ENCODE measurements at regions not wholly inside any gene's neighbourhood (a gene's known extent, or its start where the extent isn't known, plus 50 kb on each side); places are given as distances from the start of the nearest gene placed in this dataset.

GRCh38 chr5:8805653-8806052 is 740.2 kb downstream of the SEMA5A start:
- H3K9me3 Mint-ChIP-seq: peaks cover 35% of the 10 kb centered on the region
- no peak overlapping the region for H3K4me3 Mint-ChIP-seq
- H3K27ac Mint-ChIP-seq: no peak overlapping the region
- H3K27me3 Mint-ChIP-seq: no peaks in the 10 kb centered on the region
- no peaks in the 10 kb centered on the region for H3K36me3 Mint-ChIP-seq (ENCODE audit: low read depth)
- no peak for DNase-seq
- H3K4me1 Mint-ChIP-seq (ENCODE audit: low read depth): no peaks in the 10 kb centered on the region

GRCh38 chr5:8807636-8808035 is 738.2 kb downstream of the SEMA5A start:
- Mint-ChIP-seq H3K4me1 (ENCODE audit: low read depth) (no peaks in the 10 kb centered on the region), H3K36me3 (ENCODE audit: low read depth) (no peaks in the 10 kb centered on the region), H3K4me3 (no peak overlapping the region), H3K9me3 (peaks cover 36% of the 10 kb centered on the region), H3K27me3 (no peaks in the 10 kb centered on the region), H3K27ac (no peak overlapping the region)
- DNase-seq: no peak

GRCh38 chr5:8811581-8811980 is 734.3 kb downstream of the SEMA5A start:
- no peak overlapping the region for H3K4me3 Mint-ChIP-seq
- no peaks in the 10 kb centered on the region for H3K4me1 Mint-ChIP-seq (ENCODE audit: low read depth)
- peaks cover 33% of the 10 kb centered on the region for H3K9me3 Mint-ChIP-seq
- no peak overlapping the region for H3K27ac Mint-ChIP-seq
- no peaks in the 10 kb centered on the region for H3K36me3 Mint-ChIP-seq (ENCODE audit: low read depth)
- no peak for DNase-seq
- no peaks in the 10 kb centered on the region for H3K27me3 Mint-ChIP-seq

- Mint-ChIP-seq H3K27ac (no peak overlapping the region), H3K9me3 (peaks cover 36% of the 10 kb centered on the region), H3K36me3 (ENCODE audit: low read depth) (no peaks in the 10 kb centered on the region), H3K4me1 (ENCODE audit: low read depth) (no peaks in the 10 kb centered on the region), H3K4me3 (no peak overlapping the region), H3K27me3 (no peaks in the 10 kb centered on the region)
- DNase-seq: no peak
These were observed 732.7 kb downstream of the SEMA5A start for GRCh38 chr5:8813180-8813579.

GRCh38 chr5:8814105-8814504 is 731.8 kb downstream of the SEMA5A start:
- H3K9me3 Mint-ChIP-seq: peaks cover 38% of the 10 kb centered on the region
- no peak for DNase-seq
- H3K4me3 Mint-ChIP-seq: no peak overlapping the region
- no peaks in the 10 kb centered on the region for H3K27me3 Mint-ChIP-seq
- H3K36me3 Mint-ChIP-seq (ENCODE audit: low read depth): no peaks in the 10 kb centered on the region
- H3K27ac Mint-ChIP-seq: no peak overlapping the region
- no peaks in the 10 kb centered on the region for H3K4me1 Mint-ChIP-seq (ENCODE audit: low read depth)

GRCh38 chr5:8824371-8824770 is 721.5 kb downstream of the SEMA5A start:
- Mint-ChIP-seq H3K27me3 (no peaks in the 10 kb centered on the region), H3K4me3 (no peak overlapping the region), H3K4me1 (ENCODE audit: low read depth) (no peaks in the 10 kb centered on the region), H3K27ac (no peak overlapping the region), H3K9me3 (peaks cover 5% of the 10 kb centered on the region), H3K36me3 (ENCODE audit: low read depth) (no peaks in the 10 kb centered on the region)
- DNase-seq: no peak

- H3K27me3 Mint-ChIP-seq: no peaks in the 10 kb centered on the region
- H3K9me3 Mint-ChIP-seq: peaks cover 3% of the 10 kb centered on the region
- no peaks in the 10 kb centered on the region for H3K4me1 Mint-ChIP-seq (ENCODE audit: low read depth)
- H3K4me3 Mint-ChIP-seq: no peak overlapping the region
- H3K36me3 Mint-ChIP-seq (ENCODE audit: low read depth): no peaks in the 10 kb centered on the region
- no peak overlapping the region for H3K27ac Mint-ChIP-seq
- DNase-seq: no peak
These were observed 720.6 kb downstream of the SEMA5A start for GRCh38 chr5:8825139-8825757.

GRCh38 chr5:8826508-8826907 is 719.4 kb downstream of the SEMA5A start:
- Mint-ChIP-seq H3K4me1 (ENCODE audit: low read depth) (no peaks in the 10 kb centered on the region), H3K27me3 (no peaks in the 10 kb centered on the region), H3K27ac (no peak overlapping the region), H3K36me3 (ENCODE audit: low read depth) (no peaks in the 10 kb centered on the region), H3K9me3 (peaks cover 5% of the 10 kb centered on the region), H3K4me3 (no peak overlapping the region)
- DNase-seq: no peak

- H3K4me3 Mint-ChIP-seq: no peak overlapping the region
- H3K4me1 Mint-ChIP-seq (ENCODE audit: low read depth): no peaks in the 10 kb centered on the region
- H3K36me3 Mint-ChIP-seq (ENCODE audit: low read depth): no peaks in the 10 kb centered on the region
- H3K27me3 Mint-ChIP-seq: no peaks in the 10 kb centered on the region
- H3K9me3 Mint-ChIP-seq: peaks cover 2% of the 10 kb centered on the region
- no peak overlapping the region for H3K27ac Mint-ChIP-seq
- no peak for DNase-seq
These were observed 718.2 kb downstream of the SEMA5A start for GRCh38 chr5:8827696-8828095.

GRCh38 chr5:8828596-8829322 is 717.1 kb downstream of the SEMA5A start:
- no peaks in the 10 kb centered on the region for H3K4me1 Mint-ChIP-seq (ENCODE audit: low read depth)
- H3K27me3 Mint-ChIP-seq: no peaks in the 10 kb centered on the region
- no peak for DNase-seq
- H3K9me3 Mint-ChIP-seq: peaks cover 4% of the 10 kb centered on the region
- no peak overlapping the region for H3K4me3 Mint-ChIP-seq
- no peak overlapping the region for H3K27ac Mint-ChIP-seq
- no peaks in the 10 kb centered on the region for H3K36me3 Mint-ChIP-seq (ENCODE audit: low read depth)

GRCh38 chr5:8829323-8830029 is 716.4 kb downstream of the SEMA5A start:
- no peaks in the 10 kb centered on the region for H3K27me3 Mint-ChIP-seq

GRCh38 chr5:8831251-8831650 is 714.6 kb downstream of the SEMA5A start:
- H3K36me3 Mint-ChIP-seq (ENCODE audit: low read depth): no peaks in the 10 kb centered on the region
- H3K4me3 Mint-ChIP-seq: no peak overlapping the region
- H3K9me3 Mint-ChIP-seq: peaks cover 8% of the 10 kb centered on the region
- no peaks in the 10 kb centered on the region for H3K4me1 Mint-ChIP-seq (ENCODE audit: low read depth)
- no peak overlapping the region for H3K27ac Mint-ChIP-seq
- no peaks in the 10 kb centered on the region for H3K27me3 Mint-ChIP-seq
- no peak for DNase-seq

More at GRCh38 chr5:8829323-8830029, 716.4 kb downstream of the SEMA5A start:
- H3K9me3 Mint-ChIP-seq: peaks cover 8% of the 10 kb centered on the region
- H3K4me3 Mint-ChIP-seq: no peak overlapping the region
- no peaks in the 10 kb centered on the region for H3K4me1 Mint-ChIP-seq (ENCODE audit: low read depth)
- no peaks in the 10 kb centered on the region for H3K36me3 Mint-ChIP-seq (ENCODE audit: low read depth)
- no peak overlapping the region for H3K27ac Mint-ChIP-seq
- no peak for DNase-seq

- Mint-ChIP-seq H3K36me3 (ENCODE audit: low read depth) (no peaks in the 10 kb centered on the region), H3K4me3 (no peak overlapping the region), H3K27me3 (no peaks in the 10 kb centered on the region), H3K27ac (no peak overlapping the region), H3K9me3 (peaks cover 8% of the 10 kb centered on the region), H3K4me1 (ENCODE audit: low read depth) (no peaks in the 10 kb centered on the region)
- no peak for DNase-seq
These were observed 714.0 kb downstream of the SEMA5A start for GRCh38 chr5:8831854-8832253.

- Mint-ChIP-seq H3K27me3 (no peaks in the 10 kb centered on the region), H3K4me1 (ENCODE audit: low read depth) (no peaks in the 10 kb centered on the region), H3K27ac (no peak overlapping the region), H3K36me3 (ENCODE audit: low read depth) (no peaks in the 10 kb centered on the region), H3K4me3 (no peak overlapping the region), H3K9me3 (peaks cover 17% of the 10 kb centered on the region)
- no peak for DNase-seq
These were observed 706.4 kb downstream of the SEMA5A start for GRCh38 chr5:8839361-8840055.
